Adrenal gland (tissue), 5 donors: ENCODE measurements at regions not wholly inside any gene's neighbourhood (a gene's known extent, or its start where the extent isn't known, plus 50 kb on each side); places are given as distances from the start of the nearest gene placed in this dataset.

Experiments used
- POLR2A ChIP-seq, 2 donors: fragments of 450-650 bp; IDR thresholded peaks; one replicate each; pipeline ENCODE4 v1.6.1; 2017; ENCODE audit warnings: antibody characterized with exemption in 2 of 2, mild to moderate bottlenecking in 2 of 2, moderate library complexity in 1 of 2
- TF ChIP-seq, protein P1 (sequence below), 6 experiments: fragments of 450-650 bp in 4 of 6; fragments of 200-600 bp in 2 of 6; sonication (generic) in 1 of 6; IDR thresholded peaks; 1 replicate in 5 of 6; 2 replicates in 1 of 6; pipeline versions ENCODE4 v1.5.1 to v1.8.0; 2016 to 2021; ENCODE audit warnings: antibody characterized with exemption in 6 of 6, mild to moderate bottlenecking in 2 of 6, moderate library complexity in 1 of 6
- donor health status: DM: no; HTN: no; CAD: no.

DNA sequence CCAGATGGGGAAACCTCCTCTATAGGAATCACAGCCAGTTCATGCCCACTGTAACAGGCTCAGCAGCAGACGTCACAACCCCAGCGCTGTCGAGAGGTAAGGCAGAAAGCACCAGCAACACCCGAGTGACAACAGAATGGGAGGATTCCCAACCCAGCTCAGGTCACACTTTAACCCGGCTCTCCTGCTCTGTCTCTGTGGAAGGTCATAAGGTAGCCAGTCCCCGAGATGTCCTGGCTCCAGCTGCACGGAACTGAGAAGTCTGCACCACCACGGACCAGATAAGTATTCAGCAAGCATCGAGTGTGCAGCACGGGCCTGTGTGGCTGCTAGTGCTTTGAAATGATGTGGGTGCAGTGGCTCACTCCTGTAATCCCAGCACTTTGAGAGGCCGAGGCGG is 236.7 kb upstream of the TCERG1L start:
- no peak for TF ChIP-seq POLR2A (IDR thresholded peaks at IDR 0.05)
- TF ChIP-seq, protein P1, sequence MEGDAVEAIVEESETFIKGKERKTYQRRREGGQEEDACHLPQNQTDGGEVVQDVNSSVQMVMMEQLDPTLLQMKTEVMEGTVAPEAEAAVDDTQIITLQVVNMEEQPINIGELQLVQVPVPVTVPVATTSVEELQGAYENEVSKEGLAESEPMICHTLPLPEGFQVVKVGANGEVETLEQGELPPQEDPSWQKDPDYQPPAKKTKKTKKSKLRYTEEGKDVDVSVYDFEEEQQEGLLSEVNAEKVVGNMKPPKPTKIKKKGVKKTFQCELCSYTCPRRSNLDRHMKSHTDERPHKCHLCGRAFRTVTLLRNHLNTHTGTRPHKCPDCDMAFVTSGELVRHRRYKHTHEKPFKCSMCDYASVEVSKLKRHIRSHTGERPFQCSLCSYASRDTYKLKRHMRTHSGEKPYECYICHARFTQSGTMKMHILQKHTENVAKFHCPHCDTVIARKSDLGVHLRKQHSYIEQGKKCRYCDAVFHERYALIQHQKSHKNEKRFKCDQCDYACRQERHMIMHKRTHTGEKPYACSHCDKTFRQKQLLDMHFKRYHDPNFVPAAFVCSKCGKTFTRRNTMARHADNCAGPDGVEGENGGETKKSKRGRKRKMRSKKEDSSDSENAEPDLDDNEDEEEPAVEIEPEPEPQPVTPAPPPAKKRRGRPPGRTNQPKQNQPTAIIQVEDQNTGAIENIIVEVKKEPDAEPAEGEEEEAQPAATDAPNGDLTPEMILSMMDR (IDR thresholded peaks at IDR 0.05) = no peak
